ENCODE measurements at regions not wholly inside any gene's neighbourhood (a gene's known extent, or its start where the extent isn't known, plus 50 kb on each side); places are given as distances from the start of the nearest gene placed in this dataset.
A peak's percentile ranks its signal among the peaks of the same experiment; 100 is the strongest.
"Not testable (repeated sequence)": the region's sequence is repeated elsewhere in the genome, so short reads cannot be mapped to it uniquely, and the experiment has no call there.

GRCh38 chr9:21688108-21689102 lies 114.0 kb upstream of the MTAP start:
- no peak for DNase-seq (ENCODE audit: low read depth in 3 of 3, low spot score in 2 of 3)

DNA sequence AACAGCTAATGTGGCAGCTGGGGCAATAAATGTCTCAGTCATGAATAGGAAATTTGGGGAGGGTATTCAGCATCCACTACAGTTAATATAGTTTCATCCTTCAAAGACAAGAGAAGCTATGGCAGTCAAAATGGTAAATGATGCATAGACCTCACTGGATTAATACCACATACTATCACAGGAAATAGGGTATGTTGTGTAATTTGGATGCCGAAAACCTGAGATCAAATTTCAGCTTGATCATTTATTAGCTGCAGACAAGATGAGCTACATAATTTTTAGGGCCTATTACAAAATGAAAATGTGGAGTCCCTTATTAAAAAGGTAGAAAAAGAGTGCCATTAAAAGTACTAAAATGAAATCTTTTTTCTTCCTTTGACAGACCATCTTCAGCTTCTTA lies 112.6 kb upstream of the MTAP start:
- no peak for DNase-seq (ENCODE audit: low read depth in 3 of 3, low spot score in 2 of 3)

- DNase-seq (ENCODE audit: low read depth in 3 of 3, low spot score in 2 of 3): no peak
These were observed 111.9 kb upstream of the MTAP start for GRCh38 chr9:21690561-21690960.

DNA sequence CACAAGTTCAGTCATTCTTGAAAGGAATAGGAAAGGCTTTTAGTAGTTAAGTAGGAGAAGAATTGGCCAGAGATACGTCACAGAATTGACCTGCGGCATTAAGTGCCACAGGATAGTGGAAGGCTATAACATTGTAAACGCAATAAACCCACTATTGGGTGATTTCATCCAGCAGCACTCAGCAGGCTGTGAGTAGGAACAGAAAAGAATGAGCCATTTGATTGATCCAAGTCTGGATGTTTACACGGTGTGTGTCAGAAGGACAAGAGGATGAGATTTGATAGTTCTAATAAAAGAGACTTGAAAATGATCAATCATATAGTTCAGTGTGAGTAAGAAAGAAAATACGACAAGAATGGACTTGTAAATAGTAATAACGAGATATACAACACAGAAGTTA lies 110.0 kb upstream of the MTAP start:
- no peak for DNase-seq (ENCODE audit: low read depth in 3 of 3, low spot score in 2 of 3)

GRCh38 chr9:21694424-21694823 lies 108.0 kb upstream of the MTAP start:
- DNase-seq (ENCODE audit: low read depth in 3 of 3, low spot score in 2 of 3): no peak

- DNase-seq (ENCODE audit: low read depth in 3 of 3, low spot score in 2 of 3): no peak
These were observed 107.0 kb upstream of the MTAP start for GRCh38 chr9:21695443-21695842.

DNA sequence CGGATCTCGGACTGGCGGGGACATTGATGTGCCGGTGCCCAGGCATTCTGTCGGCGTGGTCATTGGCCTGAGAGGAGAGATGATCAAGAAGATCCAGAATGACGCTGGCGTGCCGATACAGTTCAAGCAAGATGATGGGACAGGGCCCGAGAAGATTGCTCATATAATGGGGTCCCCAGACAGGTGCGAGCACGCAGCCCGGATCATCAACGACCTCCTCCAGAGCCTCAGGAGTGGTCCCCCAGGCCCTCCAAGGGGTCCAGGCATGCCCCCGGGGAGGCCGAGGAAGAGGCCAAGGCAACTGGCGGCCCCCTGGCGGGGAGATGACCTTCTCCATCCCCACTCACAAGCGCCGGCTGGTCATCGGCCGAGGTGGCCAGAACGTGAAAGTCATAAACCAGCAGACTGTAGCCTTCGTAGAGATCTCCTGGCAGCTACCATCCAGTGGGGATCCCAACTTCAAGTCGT lies 106.5 kb upstream of the MTAP start:
- no peak for DNase-seq (ENCODE audit: low read depth in 3 of 3, low spot score in 2 of 3)

DNA sequence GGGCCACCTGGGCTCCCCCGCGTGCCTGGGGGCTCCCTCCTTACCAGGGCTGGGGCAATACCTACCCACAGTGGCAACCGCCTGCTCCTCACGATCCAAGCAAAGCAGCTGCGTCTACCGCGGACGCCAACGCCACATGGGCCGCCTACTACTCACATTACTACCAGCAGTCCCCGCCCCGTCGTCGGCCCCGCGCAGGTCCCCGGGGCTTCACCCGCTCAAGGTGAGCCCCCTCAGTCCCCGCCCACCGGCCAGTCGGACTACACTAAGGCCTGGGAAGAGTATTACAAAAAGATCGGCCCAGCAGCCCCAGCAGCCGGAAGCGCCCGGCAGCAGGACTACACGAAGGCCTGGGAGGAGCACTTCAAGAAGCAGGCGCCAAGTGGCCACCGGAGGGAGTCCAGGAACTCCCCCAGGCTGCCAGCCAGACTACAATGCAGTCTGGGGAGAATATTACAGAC lies 106.0 kb upstream of the MTAP start:
- DNase-seq (ENCODE audit: low read depth in 3 of 3, low spot score in 2 of 3): no peak

DNA sequence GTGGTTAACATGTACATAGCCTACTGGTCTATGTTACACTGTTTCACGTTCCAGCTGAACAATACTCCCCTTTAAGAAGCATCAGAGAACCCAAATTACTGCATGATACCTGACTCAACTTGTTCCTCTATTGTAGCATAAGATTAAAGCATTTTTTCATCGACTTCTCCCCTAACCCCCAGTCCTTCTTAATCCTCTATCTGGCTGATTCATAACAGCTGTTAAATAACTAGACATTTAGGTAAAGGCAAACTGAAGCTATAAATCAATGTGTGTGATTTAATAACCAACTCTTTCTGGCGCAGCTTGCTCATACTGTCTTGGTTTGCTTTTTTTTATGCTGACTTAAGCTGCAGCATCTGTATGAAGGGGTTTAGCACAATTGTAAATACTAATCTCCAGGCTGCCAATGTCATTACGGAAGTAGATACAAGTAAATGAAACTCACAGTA lies 94.2 kb upstream of the MTAP start:
- no peak for DNase-seq (ENCODE audit: low read depth in 3 of 3, low spot score in 2 of 3)

DNA sequence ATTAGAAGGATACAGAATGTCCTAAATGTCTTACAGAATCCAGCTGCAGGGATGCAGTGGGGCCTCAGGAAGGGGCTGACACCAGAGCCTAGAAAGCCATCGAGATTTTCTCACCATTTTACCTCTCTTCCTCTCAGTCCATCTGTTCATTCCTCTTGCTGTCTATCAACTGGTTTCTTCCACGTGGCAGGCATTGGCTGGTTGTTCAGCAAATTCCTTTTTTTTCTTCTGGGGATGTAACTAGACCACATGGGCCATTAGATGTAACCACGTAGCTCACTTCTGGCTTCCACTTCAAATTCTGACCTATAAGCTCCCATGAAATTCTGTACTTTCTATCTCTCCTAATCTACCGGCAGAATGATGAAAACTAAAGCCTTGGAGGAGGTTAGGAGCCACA lies 93.6 kb upstream of the MTAP start:
- DNase-seq (ENCODE audit: low read depth in 3 of 3, low spot score in 2 of 3): no peak

DNA sequence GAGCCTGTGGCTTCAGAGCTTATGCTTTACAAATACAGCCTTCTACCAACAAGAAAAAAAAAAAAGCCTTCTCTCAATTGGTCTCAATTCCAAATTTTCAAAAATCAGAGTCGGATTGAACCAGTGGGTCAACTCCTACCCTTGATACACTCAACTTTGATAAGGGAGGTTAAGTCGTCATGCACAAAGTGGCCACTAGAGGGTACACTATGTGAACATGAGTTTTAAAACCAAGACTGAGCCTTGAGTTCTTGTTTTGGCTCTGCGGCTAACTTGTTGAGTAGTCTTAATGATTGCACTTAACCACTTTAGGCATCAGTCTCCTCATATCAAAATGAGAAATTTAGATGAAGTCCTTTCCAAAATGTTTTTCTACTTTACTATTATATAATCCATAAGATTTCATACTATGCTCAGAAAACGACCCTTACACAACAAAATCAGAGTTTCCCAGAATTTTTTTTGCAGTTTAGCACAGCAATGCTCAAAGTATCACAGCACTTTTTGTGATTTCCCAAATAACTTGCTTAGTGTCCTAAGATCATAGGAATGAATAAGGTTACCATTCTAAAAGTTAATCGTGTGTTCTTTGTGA lies 92.9 kb upstream of the MTAP start:
- peak in 2 of 3 donors; percentile 7 to 13 for DNase-seq (ENCODE audit: low read depth in 3 of 3, low spot score in 2 of 3)

DNA sequence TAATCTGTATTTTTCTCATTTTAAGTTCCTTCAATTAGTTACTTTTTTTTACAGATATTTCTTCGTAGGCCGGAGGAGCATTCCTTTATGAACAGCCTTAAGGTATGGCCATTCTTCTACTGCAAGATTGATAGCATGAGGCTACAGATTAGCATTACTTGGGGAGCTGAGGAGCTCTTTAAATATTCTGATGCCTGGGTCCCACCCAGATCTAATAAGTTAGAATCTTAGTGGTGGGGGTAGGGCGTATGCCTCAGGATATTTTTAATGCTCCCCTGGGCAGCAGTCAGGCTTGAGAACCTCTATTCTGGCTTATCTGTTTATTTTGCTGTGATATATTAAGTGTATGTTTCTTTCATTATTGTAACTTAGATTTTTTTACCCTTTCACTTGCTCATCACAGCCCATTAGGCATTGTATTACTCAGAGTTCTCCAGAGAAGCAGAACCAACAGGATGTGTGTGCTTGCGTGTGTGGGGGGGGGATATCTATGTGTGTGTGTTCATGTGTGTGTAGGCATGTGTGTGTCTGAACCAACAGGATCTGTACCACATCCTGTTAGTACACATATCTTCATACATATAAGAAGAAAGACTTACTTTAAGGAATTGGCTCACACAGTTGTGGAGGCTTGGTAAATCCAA lies 91.8 kb upstream of the MTAP start:
- DNase-seq (ENCODE audit: low read depth in 3 of 3, low spot score in 2 of 3): no peak

- DNase-seq (ENCODE audit: low read depth in 3 of 3, low spot score in 2 of 3): no peak
These were observed 90.9 kb upstream of the MTAP start for GRCh38 chr9:21711504-21711903.

DNA sequence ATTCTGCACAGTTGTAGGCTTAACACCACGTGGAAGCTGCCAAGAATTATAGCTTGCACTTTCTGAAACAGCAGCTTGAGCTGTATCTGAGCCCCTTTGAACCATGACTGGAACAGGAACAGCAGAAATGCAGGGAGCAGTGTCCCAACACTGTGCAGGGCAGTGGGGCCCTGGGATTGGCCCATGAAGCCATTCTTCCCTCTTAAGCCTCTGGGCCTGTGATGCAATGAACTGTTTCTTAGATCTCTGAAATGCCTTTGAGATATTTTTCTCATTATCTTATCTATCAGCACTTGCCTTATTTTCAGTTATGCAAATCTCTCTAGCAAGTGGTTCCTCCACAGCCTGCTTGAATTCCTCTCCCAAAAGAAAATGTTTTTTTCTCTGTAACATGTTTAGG lies 87.0 kb upstream of the MTAP start:
- DNase-seq (ENCODE audit: low read depth in 3 of 3, low spot score in 2 of 3): no peak

DNA sequence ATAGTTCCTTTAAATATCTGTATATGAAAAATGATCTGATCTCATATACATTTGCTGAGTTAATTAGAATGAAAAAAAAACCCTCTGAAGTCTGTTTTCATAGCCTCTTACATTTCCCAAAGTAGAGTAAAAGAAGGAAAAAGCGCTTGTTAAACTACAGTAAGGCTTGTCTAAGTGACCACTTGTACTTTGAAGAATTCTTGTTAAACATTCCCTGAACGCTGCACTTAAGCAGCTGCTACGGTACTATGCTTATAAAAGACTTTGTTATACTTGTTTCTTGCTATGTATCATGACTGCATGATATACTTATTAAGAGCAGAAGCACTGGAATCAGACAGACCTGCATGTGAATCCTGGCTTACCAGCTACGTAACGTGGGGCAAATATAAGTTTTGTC lies 81.7 kb upstream of the MTAP start:
- no peak for DNase-seq (ENCODE audit: low read depth in 3 of 3, low spot score in 2 of 3)

- DNase-seq (ENCODE audit: low read depth in 3 of 3, low spot score in 2 of 3): not testable (repeated sequence)
These were observed 75.0 kb upstream of the MTAP start for GRCh38 chr9:21727411-21727810.

DNA sequence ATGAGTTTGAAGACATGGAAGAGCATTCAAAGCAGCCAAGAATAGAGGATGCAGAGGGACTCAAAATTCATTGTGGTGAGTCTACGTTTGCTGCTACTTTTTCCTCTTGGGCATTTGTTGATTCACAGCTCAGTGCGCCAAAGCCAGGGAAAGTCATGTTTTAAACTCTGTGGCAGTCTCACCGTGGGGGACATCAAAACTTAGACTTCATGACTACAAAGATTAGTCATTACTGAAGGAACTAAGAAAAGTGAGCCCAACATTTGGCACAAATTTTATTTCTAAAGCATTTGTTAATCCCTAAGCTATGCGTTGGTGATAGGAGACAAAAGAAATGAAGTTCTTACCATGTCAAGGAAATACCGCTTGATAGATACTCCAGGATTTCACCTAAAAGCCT lies 73.7 kb upstream of the MTAP start:
- DNase-seq (ENCODE audit: low read depth in 3 of 3, low spot score in 2 of 3): no peak

DNA sequence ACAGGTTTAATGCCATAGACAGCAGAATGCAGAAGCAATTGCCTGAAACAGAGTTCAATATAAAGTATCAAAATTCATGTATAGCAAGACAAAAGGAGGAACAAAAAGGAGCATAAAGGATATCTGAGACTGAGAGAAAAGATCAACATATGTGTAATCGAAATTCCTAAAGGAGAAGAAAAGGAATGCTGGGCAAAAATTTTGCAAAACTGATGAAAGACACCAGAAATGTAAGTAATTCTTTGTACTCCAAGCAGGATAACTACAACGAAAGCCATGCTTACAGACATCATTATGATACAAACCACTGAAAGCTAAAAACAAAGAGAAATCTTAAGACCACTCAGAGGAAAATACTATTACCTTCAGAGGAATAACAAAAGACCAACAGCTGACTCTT lies 72.8 kb upstream of the MTAP start:
- no peak for DNase-seq (ENCODE audit: low read depth in 3 of 3, low spot score in 2 of 3)

DNA sequence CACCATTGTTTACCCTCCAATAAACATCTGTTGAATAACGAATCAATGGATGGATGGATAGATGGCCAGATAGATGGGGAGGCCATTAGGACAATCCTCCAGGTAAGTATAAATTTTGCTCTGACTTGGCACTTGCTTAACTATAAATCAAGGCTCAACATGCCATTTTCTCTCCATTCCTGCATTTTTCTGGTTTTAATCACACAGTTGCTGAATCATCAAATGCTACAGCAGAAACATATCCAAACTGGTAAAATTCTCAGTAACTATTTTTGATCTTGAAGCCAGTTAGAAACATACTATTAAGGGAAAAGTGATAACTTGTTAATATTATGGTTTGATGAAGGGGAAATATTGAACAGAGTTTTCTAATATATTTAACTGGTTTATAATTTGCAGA lies 71.5 kb upstream of the MTAP start:
- DNase-seq (ENCODE audit: low read depth in 3 of 3, low spot score in 2 of 3): no peak

GRCh38 chr9:21741151-21741550 lies 61.3 kb upstream of the MTAP start:
- no peak for DNase-seq (ENCODE audit: low read depth in 3 of 3, low spot score in 2 of 3)

DNA sequence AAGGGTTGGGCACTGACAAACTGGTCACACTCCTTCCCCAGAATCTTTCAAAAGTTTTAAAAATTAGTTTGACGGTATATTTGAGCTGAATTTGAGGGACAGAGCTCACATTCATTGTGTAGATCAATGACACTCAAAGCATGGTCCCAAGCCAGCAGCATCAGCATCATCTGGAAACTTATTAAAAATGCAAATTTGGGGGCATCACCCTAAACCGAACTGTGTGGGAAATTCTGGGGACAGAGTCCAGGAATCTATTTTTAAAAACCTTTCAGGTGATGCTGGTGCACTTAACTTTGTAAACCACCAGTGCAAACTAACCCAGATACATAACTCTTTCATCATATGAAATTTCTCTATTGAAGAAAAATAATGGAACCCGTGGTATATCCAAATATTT lies 58.1 kb upstream of the MTAP start:
- no peak for DNase-seq (ENCODE audit: low read depth in 3 of 3, low spot score in 2 of 3)

All from right renal cortex interstitium (tissue), 3 donors.